ENCODE measurements at regions not wholly inside any gene's neighbourhood (a gene's known extent, or its start where the extent isn't known, plus 50 kb on each side); places are given as distances from the start of the nearest gene placed in this dataset.

GRCh38 chr4:140277576-140277975 lies 95.9 kb upstream of the SCOC start:
- DNase-seq: no peak

GRCh38 chr4:140271553-140271952 lies 101.9 kb upstream of the SCOC start:
- DNase-seq: no peak

GRCh38 chr4:140269369-140269768 lies 104.1 kb upstream of the SCOC start:
- peak; percentile 41 for DNase-seq

- DNase-seq: peak; percentile 54
Measured at GRCh38 chr4:140268186-140268841, 105.1 kb upstream of the SCOC start.

- no peak for DNase-seq
Measured at GRCh38 chr4:140267576-140267975, 105.9 kb upstream of the SCOC start.

GRCh38 chr4:140266958-140267568 lies 106.4 kb upstream of the SCOC start:
- no peak for DNase-seq

GRCh38 chr4:140260227-140260626 lies 106.2 kb upstream of the MAML3 start:
- no peak for DNase-seq

GRCh38 chr4:140258476-140258875 lies 104.5 kb upstream of the MAML3 start:
- no peak for DNase-seq

GRCh38 chr4:140257461-140258305 lies 103.7 kb upstream of the MAML3 start:
- DNase-seq: no peak

GRCh38 chr4:140256941-140257340 lies 103.0 kb upstream of the MAML3 start:
- no peak for DNase-seq

GRCh38 chr4:140256335-140256734 lies 102.4 kb upstream of the MAML3 start:
- DNase-seq: no peak

- no peak for DNase-seq
Measured at GRCh38 chr4:140255927-140256326, 101.9 kb upstream of the MAML3 start.

GRCh38 chr4:140255467-140255866 lies 101.5 kb upstream of the MAML3 start:
- no peak for DNase-seq

- DNase-seq: no peak
Measured at GRCh38 chr4:140254651-140255299, 100.8 kb upstream of the MAML3 start.

- no peak for DNase-seq
Measured at GRCh38 chr4:140253556-140254027, 99.6 kb upstream of the MAML3 start.

GRCh38 chr4:140252742-140253555 lies 99.0 kb upstream of the MAML3 start:
- DNase-seq: peak; percentile 91

GRCh38 chr4:140252141-140252741 lies 98.3 kb upstream of the MAML3 start:
- DNase-seq: no peak

- DNase-seq: no peak
Measured at GRCh38 chr4:140251571-140251970, 97.6 kb upstream of the MAML3 start.

GRCh38 chr4:140250989-140251552 lies 97.1 kb upstream of the MAML3 start:
- DNase-seq: no peak

- peak; percentile 84 for DNase-seq
Measured at GRCh38 chr4:140249351-140249750, 95.4 kb upstream of the MAML3 start.

GRCh38 chr4:140247237-140247636 lies 93.3 kb upstream of the MAML3 start:
- DNase-seq: no peak

GRCh38 chr4:140246216-140246615 lies 92.2 kb upstream of the MAML3 start:
- DNase-seq: no peak
